ENCODE measurements at regions not wholly inside any gene's neighbourhood (a gene's known extent, or its start where the extent isn't known, plus 50 kb on each side); places are given as distances from the start of the nearest gene placed in this dataset.
"Not testable (repeated sequence)": the region's sequence is repeated elsewhere in the genome, so short reads cannot be mapped to it uniquely, and the experiment has no call there.

DNA sequence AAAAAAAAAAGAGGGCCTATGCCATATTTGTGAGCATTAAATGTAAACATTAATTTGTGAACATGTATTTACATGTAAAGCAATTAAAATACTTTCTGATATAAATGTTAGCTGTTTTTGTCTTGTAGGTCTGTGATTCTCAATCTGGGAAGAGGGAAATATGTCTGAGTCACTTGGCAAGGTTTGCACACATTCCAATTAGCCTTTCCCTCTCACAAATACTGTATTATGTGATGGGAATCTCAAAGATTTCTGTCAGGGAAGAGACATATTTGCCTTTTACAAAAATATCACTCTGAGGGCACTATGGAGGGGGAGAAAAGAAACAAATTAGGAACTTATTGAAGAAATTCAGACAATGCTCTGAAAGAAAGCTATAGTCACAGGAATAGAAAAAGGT lies 483.6 kb downstream of the GBE1 start:
- no peak for DNase-seq

DNA sequence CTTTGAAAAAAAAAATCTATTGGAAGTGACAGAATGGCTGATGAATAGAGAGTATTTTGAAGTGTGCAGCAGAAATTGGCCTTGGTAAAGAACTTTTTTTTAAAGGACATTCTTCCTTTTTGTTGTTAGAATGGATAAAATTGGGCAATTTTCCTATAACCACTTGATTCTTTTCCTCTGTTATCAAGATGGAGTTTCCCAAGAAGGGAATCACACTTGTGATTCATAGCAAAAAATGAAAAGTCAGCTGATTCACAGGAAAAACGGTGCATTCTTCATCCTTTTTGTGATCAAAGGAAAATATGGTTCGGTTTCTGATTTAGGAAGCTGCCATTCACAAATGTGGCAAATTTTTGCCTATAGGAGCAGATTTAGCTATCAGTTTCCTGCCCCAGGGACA lies 486.8 kb downstream of the GBE1 start:
- DNase-seq: no peak

DNA sequence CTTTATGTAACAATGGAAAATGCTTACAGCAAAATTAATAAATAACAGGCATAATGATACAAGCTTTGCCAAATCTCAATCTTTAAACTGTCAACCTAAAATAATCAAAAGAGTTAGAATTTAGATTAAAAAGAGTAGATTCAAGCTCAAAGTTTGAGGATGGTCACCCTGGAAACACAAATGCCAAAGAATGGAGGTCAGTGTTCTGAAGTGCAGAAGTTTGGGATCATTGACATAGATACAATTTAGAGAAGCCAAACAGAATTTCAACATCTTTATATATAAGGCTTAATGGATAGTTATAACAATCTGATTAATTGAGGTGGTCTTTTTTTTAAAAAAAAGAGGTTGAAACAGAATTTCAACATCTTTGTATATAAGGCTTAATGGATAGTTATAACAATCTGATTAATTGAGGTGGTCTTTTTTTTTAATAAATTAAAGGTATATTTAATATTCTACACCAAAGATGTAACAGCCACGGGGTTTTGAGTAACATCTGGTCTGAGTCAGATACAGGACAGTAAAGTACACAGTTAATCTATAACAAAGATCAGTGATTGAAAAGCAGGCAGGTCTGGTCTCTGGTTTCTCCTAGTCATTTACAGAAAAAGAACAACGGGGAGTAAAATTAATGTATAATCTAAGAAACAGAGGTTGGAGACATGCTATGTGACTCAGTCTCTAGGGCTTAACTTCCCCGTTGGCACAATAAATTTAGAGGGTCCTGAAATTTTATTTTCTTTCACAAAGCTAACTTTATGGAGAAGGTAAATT lies 490.7 kb downstream of the GBE1 start:
- no peak for DNase-seq

DNA sequence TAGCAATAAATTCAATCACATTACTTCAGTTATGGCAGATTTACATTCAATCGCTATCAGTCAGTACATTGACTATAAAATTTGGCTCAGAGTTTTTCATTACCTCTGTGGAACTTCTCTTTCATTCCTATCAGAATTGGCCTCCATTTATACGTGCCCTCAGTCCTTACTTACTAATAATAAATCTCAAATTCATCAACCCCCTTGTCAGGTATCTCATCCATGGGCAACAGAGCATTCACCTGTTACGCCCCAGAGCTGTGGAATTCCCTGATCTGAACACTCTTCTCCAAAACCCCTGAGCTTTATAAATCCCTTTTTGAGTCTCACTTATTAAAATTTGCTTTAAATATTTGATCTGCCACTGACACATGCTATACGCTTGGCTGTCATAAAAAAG lies 492.9 kb downstream of the GBE1 start:
- DNase-seq: no peak

DNA sequence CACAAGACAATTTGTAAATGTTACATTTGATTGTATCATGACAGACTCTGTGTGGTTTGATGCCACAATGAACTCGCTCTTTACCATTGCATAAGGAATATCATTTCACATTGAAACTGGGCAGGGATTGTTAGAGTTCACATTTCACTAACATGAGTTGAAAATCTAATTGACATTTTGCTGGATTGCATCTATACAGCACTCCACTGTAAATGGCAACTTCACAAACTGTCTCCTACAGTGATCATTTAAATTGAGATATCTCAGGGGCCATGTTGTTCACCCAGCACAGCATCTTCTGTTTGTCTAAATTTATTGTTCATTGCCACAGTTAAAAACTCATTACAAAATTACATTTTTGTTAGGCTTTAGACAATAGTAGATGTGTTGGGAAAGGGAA lies 499.4 kb downstream of the GBE1 start:
- DNase-seq: no peak

- DNase-seq: no peak
Observed at GRCh38 chr3:81255463-81255862, 506.0 kb downstream of the GBE1 start.

DNA sequence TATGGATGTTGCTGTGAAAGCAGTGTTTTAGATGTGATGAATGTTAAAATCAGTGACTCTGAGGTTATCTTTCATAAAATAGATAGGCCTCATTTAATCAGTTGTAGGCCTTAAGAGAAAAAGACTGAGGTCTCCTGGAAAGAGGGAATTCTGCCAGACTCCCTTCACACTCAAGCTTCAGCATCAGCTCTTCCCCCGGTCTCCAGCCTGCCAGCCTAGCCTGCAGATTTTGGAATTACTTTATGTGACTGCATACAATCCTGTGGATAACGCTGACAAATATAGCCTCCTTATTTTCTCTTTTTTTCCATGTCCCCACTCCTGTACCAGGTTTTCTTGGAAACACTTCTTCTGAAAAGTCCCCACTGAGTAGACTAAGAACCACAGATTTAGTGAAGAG lies 510.3 kb downstream of the GBE1 start:
- no peak for DNase-seq

GRCh38 chr3:81249540-81250029 lies 511.9 kb downstream of the GBE1 start:
- no peak for DNase-seq

GRCh38 chr3:81245501-81245900 lies 515.9 kb downstream of the GBE1 start:
- DNase-seq: no peak

DNA sequence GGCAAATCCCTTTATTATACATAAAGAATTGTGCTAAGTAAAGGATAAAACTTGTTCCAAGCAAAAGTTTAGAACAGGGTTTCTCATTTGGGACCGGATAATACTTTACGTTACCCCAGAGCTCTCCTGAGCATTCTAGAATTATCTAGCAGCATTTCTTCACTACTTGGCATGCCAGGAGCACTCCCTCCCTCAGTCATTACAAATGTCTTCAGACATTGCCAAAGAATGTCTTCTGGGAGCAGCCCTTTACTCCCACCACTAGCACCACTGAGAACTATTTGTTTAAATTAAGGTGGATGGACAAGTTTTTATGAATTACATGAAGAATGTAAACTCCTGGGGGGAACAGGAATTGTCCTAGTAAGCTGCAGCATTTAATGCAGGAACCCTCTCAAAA lies 516.4 kb downstream of the GBE1 start:
- no peak for DNase-seq

- DNase-seq: no peak
Observed at GRCh38 chr3:81244231-81244630, 517.2 kb downstream of the GBE1 start.

GRCh38 chr3:81242871-81243270 lies 518.6 kb downstream of the GBE1 start:
- DNase-seq: no peak

- no peak for DNase-seq
Observed at GRCh38 chr3:81237181-81237580, 524.3 kb downstream of the GBE1 start.

DNA sequence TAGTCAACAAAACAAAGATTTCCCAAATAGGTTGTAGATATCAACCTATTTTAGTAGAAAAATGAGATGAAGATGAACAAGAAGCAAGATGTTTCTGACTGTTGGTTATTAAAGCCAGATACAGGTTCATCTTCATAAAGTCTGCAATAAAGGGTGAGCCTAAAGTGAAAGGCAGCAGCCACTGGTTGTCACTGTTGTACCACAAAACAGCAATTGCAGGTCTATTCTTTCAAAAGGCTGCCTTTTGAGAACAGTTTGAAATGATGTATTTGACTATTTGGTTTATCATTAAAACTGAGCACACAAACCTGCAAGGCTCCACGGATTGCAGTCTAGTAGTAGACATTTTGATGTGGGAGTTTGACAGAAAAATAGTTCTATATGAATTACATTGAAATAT lies 543.4 kb downstream of the GBE1 start:
- no peak for DNase-seq

GRCh38 chr3:81217101-81217500 lies 544.3 kb downstream of the GBE1 start:
- no peak for DNase-seq

GRCh38 chr3:81216192-81216591 lies 545.3 kb downstream of the GBE1 start:
- no peak for DNase-seq

- DNase-seq: no peak
Observed at GRCh38 chr3:81214631-81215030, 546.8 kb downstream of the GBE1 start.

- DNase-seq: no peak
Observed at GRCh38 chr3:81199587-81199986, 561.9 kb downstream of the GBE1 start.

GRCh38 chr3:81198756-81199155 lies 562.7 kb downstream of the GBE1 start:
- DNase-seq: no peak

DNA sequence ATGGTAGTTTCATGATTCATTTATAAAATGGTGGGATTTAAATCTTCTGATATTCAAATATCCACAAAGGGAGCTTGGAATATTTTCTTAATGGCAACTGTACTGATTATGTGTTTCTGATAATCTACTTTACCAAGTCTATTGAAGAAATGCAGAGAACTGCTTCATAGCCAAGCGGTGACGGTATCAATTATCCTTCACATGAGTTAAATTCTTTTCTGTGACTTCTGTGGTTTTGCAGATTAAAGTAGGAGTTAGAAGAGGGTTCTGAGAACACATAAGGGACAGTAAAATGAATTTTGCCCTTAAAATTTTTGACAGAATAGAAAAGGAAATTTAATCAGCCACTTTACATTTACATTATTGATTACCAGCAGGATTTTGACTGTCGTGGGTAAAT lies 563.2 kb downstream of the GBE1 start:
- DNase-seq: no peak

DNA sequence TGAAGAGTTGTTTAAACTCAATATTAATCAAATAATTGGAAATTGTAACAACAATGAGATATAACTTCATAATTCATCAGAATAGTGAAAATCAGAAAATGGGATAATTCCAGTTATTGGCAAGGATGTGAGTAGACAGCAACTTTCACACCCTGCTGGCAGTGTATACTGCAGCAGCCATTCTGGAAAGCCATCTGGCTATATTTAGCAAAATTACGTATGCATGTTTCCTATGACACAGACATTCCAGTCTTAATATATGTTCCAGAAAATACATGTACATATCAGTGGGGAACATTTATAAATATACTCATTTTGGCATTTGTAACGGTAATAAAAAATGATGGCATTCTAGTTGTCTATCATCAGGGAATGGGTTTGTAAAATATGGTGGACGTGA lies 564.1 kb downstream of the GBE1 start:
- DNase-seq: no peak

- DNase-seq: no peak
Observed at GRCh38 chr3:81195478-81195877, 566.0 kb downstream of the GBE1 start.

DNA sequence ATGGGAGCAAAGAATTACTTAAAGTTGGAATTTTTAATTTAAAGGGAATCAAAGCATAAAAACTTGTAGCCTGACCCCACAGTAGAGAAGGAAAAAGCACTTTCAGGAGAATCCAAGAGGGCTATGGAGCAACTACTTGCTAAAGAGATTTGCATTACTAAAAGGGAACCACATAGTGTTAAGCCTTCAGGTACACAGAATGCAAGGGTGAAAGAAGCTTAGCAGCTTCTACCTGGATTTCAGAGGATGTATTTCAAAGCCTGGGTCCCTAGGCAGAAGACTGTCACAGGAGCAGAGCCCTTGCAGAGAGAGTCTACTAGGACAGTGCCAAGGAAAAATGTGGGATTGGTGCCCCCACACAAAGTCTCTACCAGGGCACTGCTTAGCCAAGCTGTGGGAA lies 575.0 kb downstream of the GBE1 start:
- no peak for DNase-seq

DNA sequence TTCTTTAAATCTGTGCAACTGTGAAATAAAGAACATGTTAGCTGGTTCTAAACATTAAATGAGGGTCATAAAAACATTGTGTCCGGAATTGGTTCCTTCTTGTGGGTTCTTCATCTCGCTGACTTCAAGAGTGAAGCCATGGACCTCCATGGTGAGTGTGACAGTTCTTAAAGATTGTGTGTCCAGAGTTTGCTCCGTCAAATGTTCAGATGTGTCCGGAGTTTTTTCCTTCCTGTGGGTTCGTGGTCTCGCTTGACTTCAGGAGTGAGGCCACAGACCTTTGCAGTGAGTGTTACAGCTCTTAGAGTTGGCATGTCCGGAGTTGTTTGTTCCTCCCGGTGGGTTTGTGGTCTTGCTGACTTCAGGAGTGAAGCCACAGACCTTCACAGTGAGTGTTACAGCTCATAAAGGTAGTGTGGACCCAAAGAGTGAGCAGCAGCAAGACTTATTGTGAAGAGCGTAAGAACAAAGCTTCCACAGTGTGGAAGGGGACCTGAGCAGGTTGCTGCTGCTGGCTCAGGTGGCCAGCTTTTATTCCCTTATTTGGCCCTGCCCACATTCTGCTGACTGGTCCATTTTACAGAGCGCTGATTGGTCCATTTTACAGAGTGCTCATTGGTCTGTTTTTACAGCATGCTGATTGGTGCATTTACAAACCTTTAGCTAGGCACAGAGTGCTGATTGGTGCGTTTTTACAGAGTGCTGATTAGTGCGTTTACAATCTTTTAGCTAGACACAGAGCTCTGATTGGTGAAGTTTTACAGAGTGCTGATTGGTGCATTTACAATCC lies 579.2 kb downstream of the GBE1 start:
- not testable (repeated sequence) for DNase-seq
